ENCODE measurements at regions not wholly inside any gene's neighbourhood (a gene's known extent, or its start where the extent isn't known, plus 50 kb on each side); places are given as distances from the start of the nearest gene placed in this dataset.

DNA sequence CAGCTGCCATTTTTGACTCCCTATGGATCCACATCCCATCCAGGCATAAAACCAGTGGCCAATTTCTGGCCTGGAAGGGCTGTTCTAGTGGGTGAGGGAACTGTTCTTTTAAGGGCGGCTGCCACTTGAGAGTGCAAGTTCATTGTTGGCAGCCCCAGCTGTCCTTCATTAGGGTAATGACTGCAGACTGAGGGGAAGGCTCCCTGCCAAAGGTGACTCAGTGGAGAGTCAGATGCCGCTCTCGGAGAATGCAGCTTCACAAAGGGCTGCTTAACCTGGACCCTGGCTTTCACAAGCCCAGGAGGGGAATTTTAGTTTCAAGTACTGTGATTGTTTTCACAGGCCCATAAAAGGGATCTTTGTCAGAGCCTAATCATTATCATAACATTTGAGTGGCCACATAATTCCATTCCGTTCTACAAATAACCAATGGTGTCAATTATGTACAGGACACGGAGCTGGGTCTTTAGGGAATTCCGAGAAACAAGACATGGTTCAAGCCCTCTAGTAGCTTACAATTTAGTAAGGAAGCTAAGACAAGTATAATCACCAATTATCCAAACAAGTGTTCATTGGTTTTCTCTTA lies 235.7 kb downstream of the CDCA7 start:
- DNase-seq, result no peak
- ChIA-PET CTCF (no interaction called here), POLR2A (no interaction called here)
- no peak overlapping the region for H3K4me3 Mint-ChIP-seq
- no peaks in the 10 kb centered on the region for H3K36me3 Mint-ChIP-seq (ENCODE audit: low read depth)
- H3K9me3 Mint-ChIP-seq, result peaks cover 6% of the 10 kb centered on the region
- no peaks in the 10 kb centered on the region for H3K4me1 Mint-ChIP-seq
- H3K27me3 Mint-ChIP-seq, result peaks cover 17% of the 10 kb centered on the region
- H3K27ac Mint-ChIP-seq, result no peak overlapping the region

DNA sequence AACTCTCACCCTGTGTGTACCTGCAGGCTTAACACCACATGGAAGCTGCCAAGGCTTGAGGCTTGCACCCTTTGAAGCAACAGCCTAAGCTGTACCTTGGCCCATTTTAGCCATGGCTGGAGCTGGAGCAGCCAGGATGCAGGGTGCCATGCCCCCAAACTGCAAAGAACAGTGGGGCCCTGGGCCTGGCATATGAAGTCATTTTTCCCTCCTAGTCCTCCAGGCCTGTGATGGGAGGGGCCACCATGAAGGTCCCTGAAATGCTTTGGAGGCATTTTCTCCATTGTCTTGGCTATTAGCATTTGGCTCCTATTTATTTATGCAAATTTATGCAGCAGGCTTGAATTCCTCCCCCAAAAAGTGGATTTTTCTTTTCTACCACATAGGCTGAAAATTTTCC lies 238.4 kb downstream of the CDCA7 start:
- ChIA-PET CTCF (no interaction called here), POLR2A (no interaction called here)
- H3K4me3 Mint-ChIP-seq, result no peak overlapping the region
- no peak for DNase-seq
- no peak overlapping the region for H3K27ac Mint-ChIP-seq
- H3K36me3 Mint-ChIP-seq (ENCODE audit: low read depth), result no peaks in the 10 kb centered on the region
- H3K4me1 Mint-ChIP-seq, result no peaks in the 10 kb centered on the region
- peaks cover 15% of the 10 kb centered on the region for H3K27me3 Mint-ChIP-seq
- peaks cover 6% of the 10 kb centered on the region for H3K9me3 Mint-ChIP-seq

- CTCF ChIA-PET, result no interaction called here
- H3K27me3 Mint-ChIP-seq, result peaks cover 21% of the 10 kb centered on the region
- H3K4me3 Mint-ChIP-seq, result no peak overlapping the region
- no peak for DNase-seq
- H3K9me3 Mint-ChIP-seq, result peaks cover 6% of the 10 kb centered on the region
- H3K27ac Mint-ChIP-seq, result no peak overlapping the region
- H3K36me3 Mint-ChIP-seq (ENCODE audit: low read depth), result no peaks in the 10 kb centered on the region
- POLR2A ChIA-PET, result no interaction called here
- H3K4me1 Mint-ChIP-seq, result no peaks in the 10 kb centered on the region
These were observed 241.6 kb downstream of the CDCA7 start for GRCh38 chr2:173596244-173596643.

DNA sequence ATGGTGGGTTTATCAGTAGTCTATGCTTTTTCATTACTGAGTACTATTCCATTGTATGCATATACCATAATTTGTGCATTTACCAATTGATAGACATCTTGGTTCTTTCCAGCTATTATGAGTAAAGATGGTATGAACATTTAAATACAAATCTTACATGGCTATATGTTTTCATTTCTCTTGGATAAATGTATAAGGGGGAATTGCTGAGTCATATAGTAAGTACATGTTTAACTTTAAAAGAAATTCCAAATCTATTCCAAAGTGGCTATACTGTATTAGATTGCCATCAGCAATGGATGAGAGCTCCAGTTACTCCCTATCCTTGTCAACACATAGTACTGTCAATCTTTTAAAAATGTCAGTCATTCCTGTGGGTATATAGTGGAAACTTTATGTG lies 243.9 kb downstream of the CDCA7 start:
- Mint-ChIP-seq H3K9me3 (peaks cover 3% of the 10 kb centered on the region), H3K36me3 (ENCODE audit: low read depth) (no peaks in the 10 kb centered on the region), H3K4me1 (no peaks in the 10 kb centered on the region), H3K4me3 (no peak overlapping the region), H3K27me3 (peaks cover 17% of the 10 kb centered on the region), H3K27ac (no peak overlapping the region)
- CTCF ChIA-PET, result no interaction called here
- POLR2A ChIA-PET, result no interaction called here
- DNase-seq, result no peak

DNA sequence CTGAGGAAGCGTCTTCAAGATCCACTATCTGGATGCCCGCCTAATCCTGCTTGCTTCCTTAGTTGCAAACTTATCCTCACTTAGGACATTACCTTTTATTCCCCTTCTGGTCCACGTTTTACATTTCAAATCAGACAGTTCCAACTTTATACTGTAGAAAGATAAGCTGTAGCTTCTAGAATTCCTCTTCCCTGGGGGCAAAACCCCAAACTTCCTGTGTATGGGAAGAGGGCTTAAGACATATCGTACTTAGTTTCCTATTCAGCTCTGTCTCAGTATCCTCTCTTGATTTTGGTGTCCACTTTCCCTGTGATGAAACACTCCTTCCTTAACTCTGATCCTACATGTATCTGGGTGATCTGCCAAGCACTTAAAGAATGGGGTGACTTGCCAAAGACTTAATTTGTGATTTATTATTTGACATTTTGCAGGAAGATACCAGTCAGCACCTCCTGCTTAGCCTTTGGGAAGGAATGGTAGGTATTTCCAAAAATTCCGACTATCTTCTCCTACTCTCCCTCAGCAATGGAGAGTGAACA lies 245.2 kb downstream of the CDCA7 start:
- H3K4me3 Mint-ChIP-seq, result no peak overlapping the region
- H3K9me3 Mint-ChIP-seq, result no peaks in the 10 kb centered on the region
- ChIA-PET CTCF (no interaction called here), POLR2A (no interaction called here)
- H3K27me3 Mint-ChIP-seq, result peaks cover 16% of the 10 kb centered on the region
- H3K36me3 Mint-ChIP-seq (ENCODE audit: low read depth), result no peaks in the 10 kb centered on the region
- no peak overlapping the region for H3K27ac Mint-ChIP-seq
- no peak for DNase-seq
- no peaks in the 10 kb centered on the region for H3K4me1 Mint-ChIP-seq

GRCh38 chr2:173602153-173602795 lies 247.6 kb downstream of the CDCA7 start:
- CTCF ChIA-PET, result no interaction called here
- Mint-ChIP-seq H3K4me3 (no peak overlapping the region), H3K27me3 (peaks cover 16% of the 10 kb centered on the region), H3K36me3 (ENCODE audit: low read depth) (no peaks in the 10 kb centered on the region), H3K9me3 (no peaks in the 10 kb centered on the region), H3K27ac (no peak overlapping the region), H3K4me1 (no peaks in the 10 kb centered on the region)
- DNase-seq, result no peak
- POLR2A ChIA-PET, result no interaction called here

- ChIA-PET POLR2A (no interaction called here), CTCF (no interaction called here)
- Mint-ChIP-seq H3K27ac (no peak overlapping the region), H3K4me3 (no peak overlapping the region), H3K4me1 (no peaks in the 10 kb centered on the region), H3K9me3 (no peaks in the 10 kb centered on the region), H3K36me3 (ENCODE audit: low read depth) (no peaks in the 10 kb centered on the region), H3K27me3 (peaks cover 14% of the 10 kb centered on the region)
- no peak for DNase-seq
These were observed 251.3 kb downstream of the CDCA7 start for GRCh38 chr2:173605994-173606393.

DNA sequence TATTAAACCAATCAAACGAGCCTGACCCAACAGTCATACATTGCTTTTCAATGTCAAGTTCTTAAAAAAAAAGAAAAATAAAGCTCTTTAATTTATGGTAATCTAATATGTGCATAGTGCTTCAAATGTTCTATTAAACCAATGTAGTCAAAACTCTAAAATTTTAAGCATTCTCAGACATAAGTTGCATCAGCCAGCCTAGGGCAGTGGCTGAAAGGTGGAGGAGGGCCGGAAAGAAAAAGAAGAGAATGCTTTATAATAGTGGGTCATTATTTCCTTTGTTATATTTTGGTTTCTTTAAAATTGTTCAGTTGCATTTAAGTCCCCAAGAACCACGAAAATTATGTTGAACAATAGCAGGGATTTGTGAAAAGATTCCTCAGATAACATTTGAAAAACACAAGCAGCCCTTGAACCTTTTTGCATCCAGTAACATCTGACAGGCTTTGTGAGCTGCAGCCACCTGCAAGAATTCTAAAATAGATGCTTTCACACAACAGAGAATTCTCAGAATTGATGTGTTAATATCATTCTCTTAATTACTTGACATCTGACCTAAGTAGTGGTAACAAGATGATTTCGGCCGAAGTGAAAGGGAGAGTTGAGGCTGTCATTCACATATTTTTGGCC lies 252.1 kb downstream of the CDCA7 start:
- Mint-ChIP-seq H3K27me3 (peaks cover 16% of the 10 kb centered on the region), H3K27ac (no peak overlapping the region), H3K9me3 (no peaks in the 10 kb centered on the region), H3K36me3 (ENCODE audit: low read depth) (no peaks in the 10 kb centered on the region), H3K4me3 (no peak overlapping the region), H3K4me1 (no peaks in the 10 kb centered on the region)
- DNase-seq, result no peak
- POLR2A ChIA-PET, result no interaction called here
- CTCF ChIA-PET, result no interaction called here

DNA sequence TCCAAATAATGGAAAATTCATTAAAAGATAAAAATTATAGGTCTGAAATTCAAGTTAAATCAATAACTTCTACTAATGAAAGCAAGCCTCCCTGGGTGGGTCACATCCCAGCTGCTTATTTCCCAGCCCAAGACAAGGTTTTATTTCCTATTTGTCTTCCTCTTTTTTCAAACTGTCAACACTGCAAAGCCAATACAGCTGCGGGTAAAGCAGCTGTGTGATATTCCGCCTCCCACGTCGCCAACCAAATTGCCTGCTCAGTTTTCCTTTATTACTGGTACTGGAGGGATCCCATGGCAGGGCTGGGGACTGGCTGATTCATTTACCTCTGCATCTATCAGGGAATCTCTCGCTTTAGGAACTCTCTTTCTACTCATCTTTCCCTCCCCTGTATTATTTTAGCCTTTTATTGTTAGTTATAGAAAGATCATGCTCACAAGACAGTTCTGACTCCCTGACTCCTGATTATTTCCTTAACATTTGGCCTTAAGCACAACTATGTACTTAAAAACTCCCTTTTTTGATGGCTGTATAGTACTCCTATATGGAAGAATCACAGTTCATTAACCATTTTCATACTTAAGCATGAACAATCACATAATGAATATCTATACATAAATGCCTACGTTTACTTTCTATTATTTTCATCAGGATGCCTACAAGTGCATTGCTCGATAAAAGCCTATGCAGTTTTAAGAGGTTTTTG lies 253.1 kb downstream of the CDCA7 start:
- Mint-ChIP-seq H3K4me3 (no peak overlapping the region), H3K9me3 (no peaks in the 10 kb centered on the region), H3K36me3 (ENCODE audit: low read depth) (no peaks in the 10 kb centered on the region), H3K4me1 (no peaks in the 10 kb centered on the region), H3K27me3 (peaks cover 19% of the 10 kb centered on the region), H3K27ac (no peak overlapping the region)
- CTCF ChIA-PET, result no interaction called here
- no peak for DNase-seq
- POLR2A ChIA-PET, result no interaction called here

GRCh38 chr2:173611121-173611520 lies 256.4 kb downstream of the CDCA7 start:
- H3K36me3 Mint-ChIP-seq (ENCODE audit: low read depth), result no peaks in the 10 kb centered on the region
- no peak overlapping the region for H3K27ac Mint-ChIP-seq
- DNase-seq, result no peak
- no peaks in the 10 kb centered on the region for H3K9me3 Mint-ChIP-seq
- H3K4me3 Mint-ChIP-seq, result no peak overlapping the region
- CTCF ChIA-PET, result interaction anchor here (1.1 kb wide), 1 partner anchor 9 kb away, joined by 3 read pairs; no protein-coding TSS in a partner anchor
- POLR2A ChIA-PET, result no interaction called here
- peaks cover 25% of the 10 kb centered on the region for H3K27me3 Mint-ChIP-seq
- no peaks in the 10 kb centered on the region for H3K4me1 Mint-ChIP-seq

DNA sequence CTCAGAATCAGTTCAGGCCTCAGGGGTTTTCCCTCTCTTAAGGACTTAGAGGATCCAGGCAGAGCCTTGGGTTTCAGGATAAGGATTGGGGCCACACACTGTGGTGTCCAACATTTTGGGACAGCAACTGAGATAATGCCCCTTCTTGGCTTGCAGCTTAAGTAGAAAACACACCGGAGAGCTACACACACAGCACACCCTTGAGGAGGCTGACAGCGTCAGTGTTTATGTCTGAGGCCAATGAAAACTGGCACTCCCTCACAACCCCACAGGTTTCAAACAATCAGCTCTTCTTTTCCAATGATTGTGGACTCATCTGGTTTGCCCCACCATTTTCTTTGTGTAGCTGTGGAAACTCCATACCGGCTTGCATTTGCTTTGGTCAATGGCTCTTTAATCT lies 257.7 kb downstream of the CDCA7 start:
- H3K27ac Mint-ChIP-seq, result no peak overlapping the region
- no peak for DNase-seq
- H3K27me3 Mint-ChIP-seq, result peaks cover 17% of the 10 kb centered on the region

GRCh38 chr2:173613386-173613785 lies 258.7 kb downstream of the CDCA7 start:
- ChIA-PET CTCF (no interaction called here), POLR2A (no interaction called here)
- H3K9me3 Mint-ChIP-seq, result no peaks in the 10 kb centered on the region
- no peak overlapping the region for H3K27ac Mint-ChIP-seq
- no peak for DNase-seq
- no peaks in the 10 kb centered on the region for H3K4me1 Mint-ChIP-seq
- H3K36me3 Mint-ChIP-seq (ENCODE audit: low read depth), result no peaks in the 10 kb centered on the region
- peaks cover 12% of the 10 kb centered on the region for H3K27me3 Mint-ChIP-seq
- no peak overlapping the region for H3K4me3 Mint-ChIP-seq

More for the DNA sequence above, 257.7 kb downstream of the CDCA7 start:
- POLR2A ChIA-PET, result interaction anchor here (0.7 kb wide), 1 partner anchor 370 kb away, joined by 3 read pairs; no protein-coding TSS in a partner anchor
- Mint-ChIP-seq H3K36me3 (ENCODE audit: low read depth) (no peaks in the 10 kb centered on the region), H3K4me1 (no peaks in the 10 kb centered on the region), H3K9me3 (no peaks in the 10 kb centered on the region), H3K4me3 (no peak overlapping the region)
- CTCF ChIA-PET, result interaction anchor here (1.1 kb wide), 1 partner anchor 8 kb away, joined by 3 read pairs; no protein-coding TSS in a partner anchor

DNA sequence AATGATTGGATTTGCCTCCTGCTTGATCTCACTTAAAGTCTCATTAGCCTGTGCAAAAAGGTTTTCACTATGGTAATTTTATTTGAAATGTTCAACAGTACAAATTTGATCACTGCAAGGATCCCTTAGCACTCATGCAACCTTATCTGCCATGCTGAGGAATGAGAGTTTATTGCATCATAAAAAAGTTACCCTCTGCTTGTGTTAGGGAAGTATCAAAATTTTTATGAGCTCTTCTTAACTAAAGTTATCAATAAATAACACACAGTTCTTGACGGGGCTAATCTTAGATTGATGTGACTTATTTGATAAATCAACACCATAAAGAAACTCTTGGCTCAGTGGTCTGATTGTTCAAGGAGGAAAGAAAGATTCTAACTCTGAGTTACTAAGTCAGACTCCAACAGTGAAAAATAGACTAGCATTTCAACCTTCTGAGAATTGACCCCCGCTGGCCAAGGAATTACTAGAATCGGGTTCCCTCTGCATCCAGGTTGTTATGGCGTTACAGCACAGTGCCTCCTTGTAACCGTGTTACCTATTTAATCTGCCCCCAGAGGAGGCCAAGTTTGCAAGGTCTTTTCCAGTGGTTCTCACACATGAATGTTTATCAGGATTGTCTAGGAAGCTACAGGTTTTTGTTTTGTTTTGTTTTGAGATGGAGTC lies 259.7 kb downstream of the CDCA7 start:
- CTCF ChIA-PET, result no interaction called here
- POLR2A ChIA-PET, result no interaction called here
- Mint-ChIP-seq H3K27ac (no peak overlapping the region), H3K27me3 (peaks cover 12% of the 10 kb centered on the region), H3K9me3 (no peaks in the 10 kb centered on the region), H3K4me3 (no peak overlapping the region), H3K4me1 (no peaks in the 10 kb centered on the region), H3K36me3 (ENCODE audit: low read depth) (no peaks in the 10 kb centered on the region)
- DNase-seq, result no peak

Measured in activated CD4-positive, alpha-beta T cell treated with anti-CD3 and anti-CD28 coated beads, Interleukin-2, amount 10 ng/mL, durations not matched to agents 7 days and 5 days (primary cell).